Trophoblast cell (in vitro differentiated cells and primary cell): ENCODE measurements at regions not wholly inside any gene's neighbourhood (a gene's known extent, or its start where the extent isn't known, plus 50 kb on each side); places are given as distances from the start of the nearest gene placed in this dataset.
A peak's percentile ranks its signal among the peaks of the same experiment; 100 is the strongest.

Source experiments
- DNase-seq, 2 donors: peaks; one replicate each; pipeline ENCODE4 v3.0.0-alpha.2; 2016
- H2AFZ ChIP-seq: 2 replicates; pipeline ENCODE4 v1.6.1; 2013; ENCODE audit warnings: low read length, moderate library complexity, mild to moderate bottlenecking; ENCODE audit not compliant: insufficient read depth, poor library complexity
- H2AK5ac ChIP-seq: 2 replicates; pipeline ENCODE4 v1.6.1; 2013; ENCODE audit warnings: mild to moderate bottlenecking, low read length
- H2BK120ac ChIP-seq: 2 replicates; pipeline ENCODE4 v1.6.1; 2013; ENCODE audit warnings: low read length, mild to moderate bottlenecking, moderate library complexity; ENCODE audit not compliant: insufficient read depth, poor library complexity
- H2BK12ac ChIP-seq: 2 replicates; pipeline ENCODE4 v1.6.1; 2013; ENCODE audit warnings: mild to moderate bottlenecking, low read length, moderate library complexity
- H2BK5ac ChIP-seq: 2 replicates; pipeline ENCODE4 v1.6.1; 2013; ENCODE audit warnings: low read length, low read depth, moderate library complexity, mild to moderate bottlenecking; ENCODE audit not compliant: poor library complexity
- H3K14ac ChIP-seq: 2 replicates; pipeline ENCODE4 v1.6.1; 2013; ENCODE audit warnings: mild to moderate bottlenecking, low read length
- H3K18ac ChIP-seq: 2 replicates; pipeline ENCODE4 v1.6.1; 2013; ENCODE audit warnings: mild to moderate bottlenecking, low read length
- H3K23ac ChIP-seq: 2 replicates; pipeline ENCODE4 v1.6.1; 2013; ENCODE audit warnings: low read length
- H3K27ac ChIP-seq: 2 replicates; pipeline ENCODE4 v1.5.1; 2013; ENCODE audit warnings: low read depth, mild to moderate bottlenecking, inconsistent platforms, low read length, moderate library complexity
- H3K27me3 ChIP-seq: 2 replicates; pipeline ENCODE4 v1.6.1; 2013; ENCODE audit warnings: inconsistent platforms, mild to moderate bottlenecking, low read length, moderate library complexity; ENCODE audit not compliant: insufficient read depth
- H3K36me3 ChIP-seq, 2 experiments: 1 replicate in 1 of 2; 2 replicates in 1 of 2; pipeline ENCODE4 v1.6.1; 2013; ENCODE audit warnings: low read length in 2 of 2, mild to moderate bottlenecking in 2 of 2, moderate library complexity in 1 of 2; ENCODE audit not compliant: insufficient read depth in 2 of 2, control insufficient read depth in 1 of 2
- H3K4ac ChIP-seq: 2 replicates; pipeline ENCODE4 v1.6.1; 2013; ENCODE audit warnings: low read depth, mild to moderate bottlenecking, low read length, moderate library complexity
- H3K4me1 ChIP-seq, 2 experiments: 1 replicate in 1 of 2; 2 replicates in 1 of 2; pipeline ENCODE4 v1.6.1; 2013; ENCODE audit warnings: low read length in 2 of 2, mild to moderate bottlenecking in 2 of 2, moderate library complexity in 1 of 2; ENCODE audit not compliant: insufficient read depth in 2 of 2, control insufficient read depth in 1 of 2
- H3K4me2 ChIP-seq: 2 replicates; pipeline ENCODE4 v1.6.1; 2013; ENCODE audit warnings: inconsistent platforms, mild to moderate bottlenecking, low read length, moderate library complexity
- H3K4me3 ChIP-seq: 2 replicates; pipeline ENCODE4 v1.5.1; 2013; ENCODE audit warnings: mild to moderate bottlenecking, low read depth, low read length, inconsistent platforms
- H3K79me1 ChIP-seq: one replicate; pipeline ENCODE4 v1.6.1; 2013; ENCODE audit warnings: low read length
- H3K79me2 ChIP-seq: 2 replicates; pipeline ENCODE4 v1.6.1; 2013; ENCODE audit warnings: low read length, mild to moderate bottlenecking; ENCODE audit not compliant: control insufficient read depth, insufficient read depth, poor library complexity
- H3K9ac ChIP-seq: 2 replicates; pipeline ENCODE4 v1.6.1; 2013; ENCODE audit warnings: mild to moderate bottlenecking, low read length
- H3K9me3 ChIP-seq: 2 replicates; pipeline ENCODE4 v1.6.1; 2013; ENCODE audit warnings: low read depth, mild to moderate bottlenecking, control low read depth, inconsistent platforms, low read length; ENCODE audit not compliant: insufficient read depth
- H4K12ac ChIP-seq: 2 replicates; pipeline ENCODE4 v1.6.1; 2013; ENCODE audit warnings: low read depth, mild to moderate bottlenecking, low read length, moderate library complexity
- H4K8ac ChIP-seq: 2 replicates; pipeline ENCODE4 v1.6.1; 2013; ENCODE audit warnings: low read depth, mild to moderate bottlenecking, low read length, moderate library complexity
- H4K91ac ChIP-seq: one replicate; pipeline ENCODE4 v1.6.1; 2013; ENCODE audit warnings: low read depth, mild to moderate bottlenecking, low read length, moderate library complexity
- WGBS: extraction: QIAGEN DNeasy Blood & Tissue Kit; methylation state at CpG from one replicate; pipeline ENCODE4 v1.1.7; 2013; ENCODE audit warnings: missing lambda C conversion rate; ENCODE audit not compliant: insufficient read length, insufficient coverage; ENCODE audit errors: extremely low coverage; 5-methylcytosine and 5-hydroxymethylcytosine counted together

DNA sequence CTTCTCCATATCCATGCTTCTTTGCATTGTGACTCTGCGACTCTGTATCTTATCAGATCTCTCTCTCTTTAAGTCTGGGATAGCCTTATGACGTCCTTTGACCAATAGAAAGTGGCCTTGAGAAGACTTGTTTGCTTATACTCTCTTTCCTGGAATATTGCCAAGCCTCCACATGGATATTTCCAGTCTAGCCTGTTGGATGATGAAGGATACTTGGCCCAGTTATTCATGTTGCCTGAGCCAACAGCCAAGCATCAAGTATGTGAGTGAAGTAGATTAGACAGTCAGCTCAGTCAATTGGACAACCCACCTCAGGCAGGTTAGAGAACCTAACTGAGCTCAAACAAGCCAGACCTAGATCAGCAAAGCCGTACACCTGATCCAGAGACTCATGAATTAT lies 864.2 kb upstream of the MGAT4C start:
- no peak overlapping the region for H4K12ac ChIP-seq
- no peaks in the 10 kb centered on the region for H3K4me1 ChIP-seq
- no peaks in the 10 kb centered on the region for H3K79me1 ChIP-seq
- no peak overlapping the region for H3K4me3 ChIP-seq
- H3K27me3 ChIP-seq = no peaks in the 10 kb centered on the region
- no peak for DNase-seq
- no peak overlapping the region for H2BK5ac ChIP-seq
- no peak overlapping the region for H3K18ac ChIP-seq
- H3K14ac ChIP-seq = no peak overlapping the region
- no peak overlapping the region for H3K9ac ChIP-seq
- no peaks in the 10 kb centered on the region for H3K79me2 ChIP-seq
- H4K91ac ChIP-seq = no peak overlapping the region
- H3K4me2 ChIP-seq = no peak overlapping the region
- no peak overlapping the region for H3K27ac ChIP-seq
- no peak overlapping the region for H3K4ac ChIP-seq
- H2BK12ac ChIP-seq = no peak overlapping the region
- no peak overlapping the region for H4K8ac ChIP-seq
- H2BK120ac ChIP-seq = no peak overlapping the region
- WGBS = no CpG with 5 or more reads among the region's 3 CpGs
- no peak overlapping the region for H2AK5ac ChIP-seq
- no peaks in the 10 kb centered on the region for H3K36me3 ChIP-seq
- H3K9me3 ChIP-seq = no peaks in the 10 kb centered on the region
- no peak overlapping the region for H3K23ac ChIP-seq
- H2AFZ ChIP-seq = no peak overlapping the region

DNA sequence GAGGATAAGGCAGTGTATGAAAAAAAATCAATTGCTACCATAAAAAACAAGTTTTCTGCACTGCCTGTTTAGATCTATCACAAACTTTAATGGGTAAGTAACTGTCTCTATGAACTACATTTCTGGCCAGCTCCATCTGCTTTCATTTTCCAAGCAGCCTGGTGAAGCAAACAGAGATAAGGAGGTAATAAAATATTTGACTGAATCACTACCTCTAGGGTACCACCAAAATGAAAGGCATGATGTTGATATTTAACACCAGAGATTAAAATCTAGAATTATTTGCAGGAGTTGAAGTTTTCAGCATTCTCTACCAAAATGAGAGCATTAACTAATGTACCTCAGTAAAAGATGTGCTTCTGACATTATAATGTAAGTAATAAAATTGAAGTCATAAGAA lies 863.5 kb upstream of the MGAT4C start:
- no peak overlapping the region for H2AK5ac ChIP-seq
- H3K18ac ChIP-seq = no peak overlapping the region
- no peak overlapping the region for H2BK120ac ChIP-seq
- no peak overlapping the region for H3K4me2 ChIP-seq
- no peak overlapping the region for H3K23ac ChIP-seq
- H2BK12ac ChIP-seq = no peak overlapping the region
- H4K8ac ChIP-seq = no peak overlapping the region
- DNase-seq = no peak
- no peaks in the 10 kb centered on the region for H3K79me1 ChIP-seq
- no peaks in the 10 kb centered on the region for H3K27me3 ChIP-seq
- no peak overlapping the region for H3K4ac ChIP-seq
- H4K12ac ChIP-seq = no peak overlapping the region
- H3K4me1 ChIP-seq = no peaks in the 10 kb centered on the region
- no peak overlapping the region for H3K9ac ChIP-seq
- no peak overlapping the region for H2AFZ ChIP-seq
- no peak overlapping the region for H3K14ac ChIP-seq
- H3K79me2 ChIP-seq = no peaks in the 10 kb centered on the region
- no peak overlapping the region for H3K27ac ChIP-seq
- H3K4me3 ChIP-seq = no peak overlapping the region
- no peak overlapping the region for H2BK5ac ChIP-seq
- H3K36me3 ChIP-seq = no peaks in the 10 kb centered on the region
- no peak overlapping the region for H4K91ac ChIP-seq
- no peaks in the 10 kb centered on the region for H3K9me3 ChIP-seq

DNA sequence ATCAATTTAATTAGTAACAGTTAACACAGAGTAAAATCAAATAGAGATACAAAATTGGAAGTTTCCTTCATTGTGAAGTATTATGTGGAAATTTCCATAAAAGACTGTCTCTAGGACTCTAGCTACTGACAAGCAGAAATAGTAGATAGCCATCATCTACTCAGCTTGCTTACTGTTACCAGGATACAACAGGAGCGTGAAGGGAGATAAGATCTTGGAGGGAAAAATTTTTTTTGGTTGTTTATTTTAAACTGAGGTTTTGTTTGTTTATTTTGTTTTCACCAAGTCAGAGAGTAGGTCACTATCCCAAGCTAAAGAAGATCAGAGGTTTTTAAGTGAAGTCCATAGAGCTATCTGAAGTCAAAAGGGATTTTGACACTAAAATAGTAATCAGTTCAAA lies 861.3 kb upstream of the MGAT4C start:
- Histone ChIP-seq H3K9me3 (no peaks in the 10 kb centered on the region), H2BK12ac (no peak overlapping the region), H3K23ac (no peak overlapping the region), H3K4ac (no peak overlapping the region), H4K12ac (no peak overlapping the region), H3K79me2 (no peaks in the 10 kb centered on the region), H2AFZ (no peak overlapping the region), H3K4me1 (no peaks in the 10 kb centered on the region), H3K4me3 (no peak overlapping the region), H3K14ac (no peak overlapping the region), H2AK5ac (no peak overlapping the region), H3K79me1 (no peaks in the 10 kb centered on the region), H3K18ac (no peak overlapping the region), H3K36me3 (no peaks in the 10 kb centered on the region), H3K4me2 (no peak overlapping the region), H2BK5ac (no peak overlapping the region), H3K27me3 (no peaks in the 10 kb centered on the region), H3K9ac (no peak overlapping the region), H4K91ac (no peak overlapping the region), H2BK120ac (no peak overlapping the region), H4K8ac (no peak overlapping the region), H3K27ac (no peak overlapping the region)
- peak in 1 of 2 donors; percentile 1 for DNase-seq
- no CpG with 5 or more reads among the region's 1 CpG for WGBS

DNA sequence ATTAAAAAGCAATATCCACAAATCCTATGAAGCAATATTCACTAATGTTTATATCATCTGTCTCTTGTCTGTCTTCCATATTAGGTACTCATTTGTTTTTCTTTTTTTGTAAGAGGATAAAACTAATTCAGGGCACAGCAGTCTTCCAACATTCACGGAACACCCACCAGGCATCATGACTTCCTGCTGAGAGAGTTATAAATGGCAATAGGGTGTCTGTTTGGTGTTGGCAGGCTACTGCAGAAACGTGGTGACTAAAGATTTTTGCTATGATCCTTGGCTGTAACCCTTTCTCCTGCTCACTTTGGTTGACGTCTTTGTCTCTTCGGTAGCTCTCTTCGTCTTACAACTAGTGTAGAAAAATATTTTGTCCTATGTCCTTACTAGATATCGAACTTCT lies 860.6 kb upstream of the MGAT4C start:
- Histone ChIP-seq H3K4me3 (no peak overlapping the region), H3K27me3 (no peaks in the 10 kb centered on the region), H2BK5ac (no peak overlapping the region), H3K9ac (no peak overlapping the region), H3K18ac (no peak overlapping the region), H3K4me1 (no peaks in the 10 kb centered on the region), H3K79me2 (no peaks in the 10 kb centered on the region), H3K14ac (no peak overlapping the region), H3K79me1 (no peaks in the 10 kb centered on the region), H3K36me3 (no peaks in the 10 kb centered on the region), H3K27ac (no peak overlapping the region), H2BK12ac (no peak overlapping the region), H2BK120ac (no peak overlapping the region), H3K9me3 (no peaks in the 10 kb centered on the region), H4K8ac (no peak overlapping the region), H3K4me2 (no peak overlapping the region), H4K91ac (no peak overlapping the region), H4K12ac (no peak overlapping the region), H2AFZ (no peak overlapping the region), H3K4ac (no peak overlapping the region), H2AK5ac (no peak overlapping the region), H3K23ac (no peak overlapping the region)
- DNase-seq = no peak
- WGBS = no CpG with 5 or more reads among the region's 6 CpGs
